HCT116 (cell line): ENCODE measurements at regions not wholly inside any gene's neighbourhood (a gene's known extent, or its start where the extent isn't known, plus 50 kb on each side); places are given as distances from the start of the nearest gene placed in this dataset.

Experiments
- ATAC-seq: fragments of 200-7000 bp; cut with Tn5 transposase; 2 replicates; pipeline ENCODE4 v1.9.1; 2020; ENCODE audit warnings: mild to moderate bottlenecking, moderate library complexity
- BruUV-seq: library from RNA; stranded (reverse); fragments of 400-500 nt; replicated peaks from 2 replicates; lab custom pipeline; 2021; lab: Mats Ljungman, UMichigan
- CTCF ChIA-PET: fragments of 300-600 bp; sonication (Branson Sonifier 250); formaldehyde crosslinking; loops from one replicate; lab custom pipeline; 2021; ENCODE audit warnings: antibody characterized with exemption; lab: Charles Lee
- POLR2A ChIA-PET: fragments of 300-600, 350-600 bp; sonication (Branson Sonifier 250); formaldehyde crosslinking; loops from one replicate; lab custom pipeline; 2021; ENCODE audit warnings: antibody characterized with exemption; lab: Charles Lee
- RAD21 ChIA-PET, 2 experiments: fragments of 300-600 bp; sonication (Branson Sonifier 250); formaldehyde crosslinking; loops; one replicate each; lab custom pipeline; 2023; ENCODE audit warnings: low total read pairs in 2 of 2; ENCODE audit not compliant: uncharacterized antibody in 2 of 2, unreplicated experiment in 2 of 2, low non-redundant PET in 1 of 2; lab: Charles Lee
- DNase-seq: peaks from one replicate; pipeline ENCODE4 v3.0.0-alpha.2; 2010; ENCODE audit warnings: low read depth, low spot score
- H2AFZ ChIP-seq: fragments of 200-600 bp; shearing (Covaris generic), sonication (generic); 2 replicates; pipeline ENCODE4 v1.6.1; 2017; ENCODE audit warnings: low read depth, mixed run types, mixed read lengths, antibody characterized with exemption, low read length; ENCODE audit not compliant: poor library complexity, severe bottlenecking
- H3K27ac ChIP-seq: 2 replicates; pipeline ENCODE4 v1.5.1; 2012; ENCODE audit warnings: low read depth, low read length
- H3K27me3 ChIP-seq: fragments of 200-600 bp; sonication (generic); 2 replicates; pipeline ENCODE4 v1.6.1; 2016; ENCODE audit warnings: mixed run types, low read length, mixed read lengths; ENCODE audit not compliant: insufficient read depth
- H3K36me3 ChIP-seq, 2 experiments: fragments of 200-500 bp in 1 of 2; fragments of 200-600 bp in 1 of 2; sonication (Bioruptor generic) in 1 of 2; sonication (generic) in 1 of 2; 2 replicates each; pipeline versions ENCODE4 v1.5.1 to v1.6.1; 2014 to 2016; ENCODE audit warnings: low read length in 2 of 2, inconsistent platforms in 1 of 2, mixed read lengths in 1 of 2, mixed run types in 1 of 2; ENCODE audit not compliant: insufficient read depth in 2 of 2, control insufficient read depth in 1 of 2
- H3K4me1 ChIP-seq, 2 experiments: fragments of 200-600 bp in 1 of 2; sonication (generic) in 1 of 2; 2 replicates each; pipeline versions ENCODE4 v1.5.1 to v1.6.1; 2012 to 2017; ENCODE audit warnings: low read length in 2 of 2, inconsistent platforms in 1 of 2, mild to moderate bottlenecking in 1 of 2, mixed read lengths in 1 of 2, mixed run types in 1 of 2, moderate library complexity in 1 of 2; ENCODE audit not compliant: insufficient read depth in 2 of 2, control insufficient read depth in 1 of 2
- H3K4me2 ChIP-seq: fragments of 200-600 bp; sonication (generic); 2 replicates; pipeline ENCODE4 v1.6.1; 2017; ENCODE audit warnings: mixed run types, low read length, mixed read lengths
- H3K4me3 ChIP-seq, 2 experiments: fragments of 200-600 bp in 1 of 2; sonication (generic) in 1 of 2; replicated peaks in 1 of 2; 2 replicates each; pipeline ENCODE4 v1.5.1; 2011 to 2016; ENCODE audit warnings: low read length in 2 of 2, control low read depth in 1 of 2, low read depth in 1 of 2, mild to moderate bottlenecking in 1 of 2, mixed read lengths in 1 of 2, mixed run types in 1 of 2
- H3K79me2 ChIP-seq: fragments of 200-600 bp; sonication (generic); 2 replicates; pipeline ENCODE4 v1.6.1; 2017; ENCODE audit warnings: mild to moderate bottlenecking, mixed run types, low read length, moderate library complexity, mixed read lengths; ENCODE audit not compliant: insufficient read depth
- H3K9ac ChIP-seq: fragments of 200-600 bp; sonication (generic); 2 replicates; pipeline ENCODE4 v1.6.1; 2016; ENCODE audit warnings: low read length, mixed read lengths
- H3K9me2 ChIP-seq: fragments of 200-600 bp; sonication (generic), shearing (Covaris generic); 2 replicates; pipeline ENCODE4 v1.6.1; 2017; ENCODE audit warnings: mixed run types, mild to moderate bottlenecking, moderate library complexity; ENCODE audit not compliant: insufficient read depth
- H3K9me3 ChIP-seq, 2 experiments: fragments of 200-500 bp in 1 of 2; fragments of 200-600 bp in 1 of 2; sonication (Bioruptor generic) in 1 of 2; sonication (generic) in 1 of 2; 2 replicates each; pipeline ENCODE4 v1.6.1; 2014 to 2017; ENCODE audit warnings: low read length in 2 of 2, mixed read lengths in 2 of 2, inconsistent platforms in 1 of 2, low read depth in 1 of 2, mild to moderate bottlenecking in 1 of 2, mixed run types in 1 of 2, moderate library complexity in 1 of 2; ENCODE audit not compliant: control insufficient read depth in 1 of 2, insufficient read depth in 1 of 2
- H4K20me1 ChIP-seq: fragments of 200-600 bp; sonication (generic), shearing (Covaris generic); 2 replicates; pipeline ENCODE4 v1.6.1; 2017; ENCODE audit warnings: mixed run types, mild to moderate bottlenecking, moderate library complexity; ENCODE audit not compliant: insufficient read depth
- ATF3 ChIP-seq: IDR thresholded peaks from 2 replicates; pipeline ENCODE4 v1.6.1; 2012
- CBX3 ChIP-seq: IDR thresholded peaks from 2 replicates; pipeline ENCODE4 v1.6.1; 2012; ENCODE audit warnings: low read depth
- CEBPB ChIP-seq: IDR thresholded peaks from 2 replicates; pipeline ENCODE4 v1.6.1; 2012; ENCODE audit warnings: low read depth
- CTCF ChIP-seq, 3 experiments: fragments of 200-600 bp in 1 of 3; sonication (generic) in 1 of 3; IDR thresholded peaks in 2 of 3; conservative IDR thresholded peaks in 1 of 3; 2 replicates each; pipeline ENCODE4 v1.5.1; 2012 to 2017; ENCODE audit warnings: low read depth in 2 of 3, low read length in 2 of 3, antibody characterized with exemption in 1 of 3, borderline replicate concordance in 1 of 3, control low read depth in 1 of 3, mild to moderate bottlenecking in 1 of 3, mixed read lengths in 1 of 3, mixed run types in 1 of 3, moderate library complexity in 1 of 3; ENCODE audit not compliant: insufficient read depth in 1 of 3
- ELF1 ChIP-seq: IDR thresholded peaks from 2 replicates; pipeline ENCODE4 v1.6.1; 2012; ENCODE audit warnings: low read depth, borderline replicate concordance
- EZH2 ChIP-seq: fragments of 200-600 bp; sonication (generic); IDR thresholded peaks from 2 replicates; pipeline ENCODE4 v1.6.1; 2017; ENCODE audit warnings: antibody characterized with exemption, mixed run types
- EZH2phosphoT487 ChIP-seq: fragments of 200-600 bp; IDR thresholded peaks from 2 replicates; pipeline ENCODE4 v1.6.1; 2018; ENCODE audit warnings: antibody characterized with exemption, borderline replicate concordance
- FOSL1 ChIP-seq: IDR thresholded peaks from 2 replicates; pipeline ENCODE4 v1.6.1; 2012; ENCODE audit warnings: low read depth
- POLR2A ChIP-seq: IDR thresholded peaks from 2 replicates; pipeline ENCODE4 v1.7.0; 2011; ENCODE audit warnings: borderline replicate concordance; ENCODE audit not compliant: insufficient read depth, insufficient read length; ENCODE audit errors: extremely low read depth
- POLR2AphosphoS5 ChIP-seq: IDR thresholded peaks from 2 replicates; pipeline ENCODE4 v1.6.1; 2011; ENCODE audit warnings: mild to moderate bottlenecking, low read depth, low read length, moderate library complexity
- RAD21 ChIP-seq: IDR thresholded peaks from 2 replicates; pipeline ENCODE4 v1.6.1; 2012; ENCODE audit warnings: low read depth, mild to moderate bottlenecking
- SRF ChIP-seq: IDR thresholded peaks from 2 replicates; pipeline ENCODE4 v1.6.1; 2012; ENCODE audit warnings: low read depth
- TCF7L2 ChIP-seq: IDR thresholded peaks from 2 replicates; pipeline ENCODE4 v1.7.0; 2011; ENCODE audit warnings: borderline replicate concordance, inconsistent platforms; ENCODE audit not compliant: insufficient read depth, insufficient read length; ENCODE audit errors: extremely low read depth
- ZFX ChIP-seq: fragments of 450-650 bp; IDR thresholded peaks from 2 replicates; pipeline ENCODE4 v1.6.1; 2017
- intact Hi-C: fragments of 100-400 bp; cut with micrococcal nuclease; formaldehyde crosslinking; loops from 2 replicates; pipeline ENCODE4 v1.10.0; 2022
- TF ChIP-seq, protein P1 (sequence below): IDR thresholded peaks from 2 replicates; pipeline ENCODE4 v1.6.1; 2012; ENCODE audit warnings: low read depth
- TF ChIP-seq, protein P2 (sequence below): IDR thresholded peaks from 2 replicates; pipeline ENCODE4 v1.6.1; 2012
- TF ChIP-seq, protein P3 (sequence below): IDR thresholded peaks from 2 replicates; pipeline ENCODE4 v1.6.1; 2011; ENCODE audit warnings: mild to moderate bottlenecking, low read length, moderate library complexity; ENCODE audit not compliant: insufficient replicate concordance; ENCODE audit errors: extremely low read depth

DNA sequence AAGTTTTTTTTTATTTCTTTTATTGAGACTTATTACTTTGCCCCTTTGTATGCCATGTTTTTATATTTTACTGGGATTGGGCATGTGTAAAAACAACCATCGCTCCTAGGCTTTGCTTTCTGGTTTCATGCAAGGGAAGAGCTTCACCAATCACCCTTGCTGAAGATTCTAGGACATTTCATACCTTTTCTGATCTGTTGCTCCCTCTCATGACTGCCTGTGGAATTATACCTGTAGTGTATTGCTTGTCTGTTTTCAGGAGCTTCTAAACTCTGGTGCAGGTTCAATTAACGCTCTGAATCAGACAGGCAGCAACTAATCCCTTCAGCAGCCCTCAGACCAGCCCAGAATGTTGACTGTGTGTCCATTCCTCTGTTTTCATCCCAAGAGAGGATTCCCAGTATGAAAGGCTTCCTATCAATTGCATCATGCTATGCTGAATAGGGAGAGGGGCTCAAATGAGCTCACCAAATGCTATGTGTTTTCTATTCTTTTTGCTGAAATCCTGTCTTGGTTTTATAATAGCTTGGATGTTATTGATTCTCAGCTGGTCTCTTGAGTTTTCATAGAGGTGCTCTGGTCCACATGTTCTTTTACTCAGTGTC, 572.9 kb upstream of the CDH6 start (continued):
- TF ChIP-seq, protein P1, sequence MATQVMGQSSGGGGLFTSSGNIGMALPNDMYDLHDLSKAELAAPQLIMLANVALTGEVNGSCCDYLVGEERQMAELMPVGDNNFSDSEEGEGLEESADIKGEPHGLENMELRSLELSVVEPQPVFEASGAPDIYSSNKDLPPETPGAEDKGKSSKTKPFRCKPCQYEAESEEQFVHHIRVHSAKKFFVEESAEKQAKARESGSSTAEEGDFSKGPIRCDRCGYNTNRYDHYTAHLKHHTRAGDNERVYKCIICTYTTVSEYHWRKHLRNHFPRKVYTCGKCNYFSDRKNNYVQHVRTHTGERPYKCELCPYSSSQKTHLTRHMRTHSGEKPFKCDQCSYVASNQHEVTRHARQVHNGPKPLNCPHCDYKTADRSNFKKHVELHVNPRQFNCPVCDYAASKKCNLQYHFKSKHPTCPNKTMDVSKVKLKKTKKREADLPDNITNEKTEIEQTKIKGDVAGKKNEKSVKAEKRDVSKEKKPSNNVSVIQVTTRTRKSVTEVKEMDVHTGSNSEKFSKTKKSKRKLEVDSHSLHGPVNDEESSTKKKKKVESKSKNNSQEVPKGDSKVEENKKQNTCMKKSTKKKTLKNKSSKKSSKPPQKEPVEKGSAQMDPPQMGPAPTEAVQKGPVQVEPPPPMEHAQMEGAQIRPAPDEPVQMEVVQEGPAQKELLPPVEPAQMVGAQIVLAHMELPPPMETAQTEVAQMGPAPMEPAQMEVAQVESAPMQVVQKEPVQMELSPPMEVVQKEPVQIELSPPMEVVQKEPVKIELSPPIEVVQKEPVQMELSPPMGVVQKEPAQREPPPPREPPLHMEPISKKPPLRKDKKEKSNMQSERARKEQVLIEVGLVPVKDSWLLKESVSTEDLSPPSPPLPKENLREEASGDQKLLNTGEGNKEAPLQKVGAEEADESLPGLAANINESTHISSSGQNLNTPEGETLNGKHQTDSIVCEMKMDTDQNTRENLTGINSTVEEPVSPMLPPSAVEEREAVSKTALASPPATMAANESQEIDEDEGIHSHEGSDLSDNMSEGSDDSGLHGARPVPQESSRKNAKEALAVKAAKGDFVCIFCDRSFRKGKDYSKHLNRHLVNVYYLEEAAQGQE: no peak
- TF ChIP-seq SRF (no peak), ELF1 (no peak)

GRCh38 chr5:30608501-30608900, 585.0 kb upstream of the CDH6 start:
- Histone ChIP-seq H3K36me3 (no peaks in the 10 kb centered on the region), H3K79me2 (no peaks in the 10 kb centered on the region), H2AFZ (no peak overlapping the region), H3K4me1 (no peaks in the 10 kb centered on the region), H3K4me3 (no peak overlapping the region), H3K4me2 (no peak overlapping the region), H3K27me3 (no peaks in the 10 kb centered on the region), H3K9me2 (no peaks in the 10 kb centered on the region), H3K9ac (no peak overlapping the region), H4K20me1 (no peaks in the 10 kb centered on the region), H3K9me3 (peaks cover 7 to 13% of the 10 kb centered on the region in 2 experiments; a peak in 3 of 4 replicates), H3K27ac (no peak overlapping the region)
- POLR2A ChIA-PET: no interaction called here
- no TSS peak for BruUV-seq
- ATAC-seq: no peak
- TF ChIP-seq POLR2A: no peak
- no peak for TF ChIP-seq ZFX
- TF ChIP-seq, protein P2, sequence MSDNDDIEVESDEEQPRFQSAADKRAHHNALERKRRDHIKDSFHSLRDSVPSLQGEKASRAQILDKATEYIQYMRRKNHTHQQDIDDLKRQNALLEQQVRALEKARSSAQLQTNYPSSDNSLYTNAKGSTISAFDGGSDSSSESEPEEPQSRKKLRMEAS: no peak
- TF ChIP-seq SRF: no peak
- no peak for TF ChIP-seq EZH2
- no peak for TF ChIP-seq FOSL1
- no peak for TF ChIP-seq EZH2phosphoT487
- TF ChIP-seq CBX3: no peak
- no peak for TF ChIP-seq RAD21
- no peak for TF ChIP-seq TCF7L2
- TF ChIP-seq ATF3: no peak
- TF ChIP-seq, protein P3, sequence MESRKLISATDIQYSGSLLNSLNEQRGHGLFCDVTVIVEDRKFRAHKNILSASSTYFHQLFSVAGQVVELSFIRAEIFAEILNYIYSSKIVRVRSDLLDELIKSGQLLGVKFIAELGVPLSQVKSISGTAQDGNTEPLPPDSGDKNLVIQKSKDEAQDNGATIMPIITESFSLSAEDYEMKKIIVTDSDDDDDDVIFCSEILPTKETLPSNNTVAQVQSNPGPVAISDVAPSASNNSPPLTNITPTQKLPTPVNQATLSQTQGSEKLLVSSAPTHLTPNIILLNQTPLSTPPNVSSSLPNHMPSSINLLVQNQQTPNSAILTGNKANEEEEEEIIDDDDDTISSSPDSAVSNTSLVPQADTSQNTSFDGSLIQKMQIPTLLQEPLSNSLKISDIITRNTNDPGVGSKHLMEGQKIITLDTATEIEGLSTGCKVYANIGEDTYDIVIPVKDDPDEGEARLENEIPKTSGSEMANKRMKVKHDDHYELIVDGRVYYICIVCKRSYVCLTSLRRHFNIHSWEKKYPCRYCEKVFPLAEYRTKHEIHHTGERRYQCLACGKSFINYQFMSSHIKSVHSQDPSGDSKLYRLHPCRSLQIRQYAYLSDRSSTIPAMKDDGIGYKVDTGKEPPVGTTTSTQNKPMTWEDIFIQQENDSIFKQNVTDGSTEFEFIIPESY: no peak
- no peak for TF ChIP-seq CTCF (IDR thresholded peaks at IDR 0.05 in 2 of 3, conservative IDR thresholded peaks at IDR 0.05 in 1 of 3; ENCODE audit: borderline replicate concordance in 1 of 3, insufficient read depth in 1 of 3, low read depth in 2 of 3, low read length in 2 of 3)
- no peak for TF ChIP-seq POLR2AphosphoS5
- no peak for TF ChIP-seq CEBPB
- DNase-seq: no peak
- RAD21 ChIA-PET: no interaction called here
- CTCF ChIA-PET: no interaction called here
- intact Hi-C loops: no loop called here
